ENCODE measurements at regions not wholly inside any gene's neighbourhood (a gene's known extent, or its start where the extent isn't known, plus 50 kb on each side); places are given as distances from the start of the nearest gene placed in this dataset.
A peak's percentile ranks its signal among the peaks of the same experiment; 100 is the strongest.

DNA sequence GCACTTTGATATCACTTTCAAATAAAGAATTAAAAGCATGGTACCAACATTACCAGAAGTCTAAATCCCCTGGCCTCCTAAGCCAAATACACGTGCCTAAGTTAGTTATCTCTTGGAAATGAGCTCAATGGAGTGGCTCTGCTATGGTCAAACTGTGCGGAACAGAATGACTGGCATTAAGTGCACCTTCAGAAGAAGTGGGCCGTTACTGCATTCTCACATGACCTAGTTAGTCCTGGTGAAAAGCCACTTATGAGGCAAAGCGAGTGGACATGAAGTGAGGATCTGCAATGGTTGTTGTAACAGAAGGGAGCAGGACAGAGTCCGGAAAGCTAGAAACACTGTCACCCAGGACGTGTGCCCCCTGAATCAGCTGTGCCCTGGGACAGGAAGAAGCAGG, 633.1 kb downstream of the IRX1 start:
- no peak for DNase-seq (ENCODE audit: low spot score)

DNA sequence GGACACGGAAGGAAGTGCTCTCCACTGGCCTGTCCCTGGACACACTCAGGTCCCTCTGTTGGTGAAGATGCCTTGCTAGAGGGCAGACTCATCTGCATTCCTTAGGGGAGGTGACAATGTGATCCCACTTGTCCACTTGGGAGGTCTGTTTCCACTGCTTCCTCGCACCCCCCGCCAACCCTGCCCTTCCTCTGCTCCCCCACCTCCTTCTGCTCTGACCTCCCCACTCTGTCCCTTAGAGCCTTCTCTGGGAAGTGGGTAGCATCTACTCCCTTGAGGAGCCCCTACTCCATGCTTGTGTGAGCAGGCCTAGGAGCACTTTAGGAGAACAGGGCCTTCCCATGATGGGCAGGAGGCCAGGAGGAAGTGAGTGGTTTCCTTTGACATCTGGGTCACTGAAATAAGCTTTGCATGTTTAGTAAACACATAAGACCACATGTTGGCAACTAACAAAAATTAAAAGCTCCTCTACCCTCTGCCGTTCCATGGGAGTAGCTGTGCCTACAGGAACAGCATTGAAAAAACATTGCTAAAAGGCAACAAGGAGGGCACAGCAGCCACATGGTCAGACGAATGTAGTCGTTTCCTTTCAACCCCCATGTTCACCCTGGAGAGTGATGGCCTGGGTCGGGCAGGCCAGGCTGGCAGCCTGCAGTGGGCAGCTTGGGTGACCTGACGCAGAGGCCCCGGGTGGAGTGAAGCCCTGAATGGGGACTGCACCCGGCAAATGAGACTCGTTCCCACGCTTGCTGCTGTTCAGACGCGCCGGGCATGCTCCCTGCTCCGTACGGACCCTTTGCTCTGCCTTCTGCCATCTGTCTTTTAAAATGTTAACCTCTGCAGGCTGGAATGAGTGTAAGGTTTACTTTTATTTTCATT, 634.0 kb downstream of the IRX1 start:
- DNase-seq (ENCODE audit: low spot score) = no peak

- DNase-seq (ENCODE audit: low spot score) = no peak
Observed at GRCh38 chr5:4230471-4230785, 634.8 kb downstream of the IRX1 start.

GRCh38 chr5:4230786-4231641, 635.4 kb downstream of the IRX1 start:
- no peak for DNase-seq (ENCODE audit: low spot score)

GRCh38 chr5:4232084-4232483, 636.5 kb downstream of the IRX1 start:
- DNase-seq (ENCODE audit: low spot score) = no peak

- no peak for DNase-seq (ENCODE audit: low spot score)
Observed at GRCh38 chr5:4233671-4234070, 638.0 kb downstream of the IRX1 start.

- no peak for DNase-seq (ENCODE audit: low spot score)
Observed at GRCh38 chr5:4243479-4244264, 648.0 kb downstream of the IRX1 start.

GRCh38 chr5:4244306-4244705, 648.7 kb downstream of the IRX1 start:
- no peak for DNase-seq (ENCODE audit: low spot score)

DNA sequence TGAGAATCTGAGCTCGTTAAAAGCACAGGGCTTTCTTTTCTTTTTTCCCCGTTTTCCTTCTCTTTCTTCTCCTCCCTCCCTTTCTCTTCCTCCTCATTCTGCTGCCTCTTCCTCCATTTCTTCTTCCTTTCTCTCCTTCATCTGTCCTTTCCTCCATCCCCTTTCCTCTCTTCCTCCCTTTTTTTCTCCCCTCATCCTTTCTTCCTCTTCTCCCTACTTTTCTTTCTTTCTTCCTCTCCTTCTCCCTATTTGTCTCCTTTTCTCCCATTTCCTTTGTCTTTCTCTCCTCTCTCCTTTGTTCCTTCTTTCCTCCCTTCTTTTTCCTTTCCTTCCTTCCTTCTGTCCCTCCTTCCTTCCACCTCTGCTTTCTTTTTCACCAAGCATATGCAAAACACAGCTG, 649.4 kb downstream of the IRX1 start:
- no peak for DNase-seq (ENCODE audit: low spot score)

DNA sequence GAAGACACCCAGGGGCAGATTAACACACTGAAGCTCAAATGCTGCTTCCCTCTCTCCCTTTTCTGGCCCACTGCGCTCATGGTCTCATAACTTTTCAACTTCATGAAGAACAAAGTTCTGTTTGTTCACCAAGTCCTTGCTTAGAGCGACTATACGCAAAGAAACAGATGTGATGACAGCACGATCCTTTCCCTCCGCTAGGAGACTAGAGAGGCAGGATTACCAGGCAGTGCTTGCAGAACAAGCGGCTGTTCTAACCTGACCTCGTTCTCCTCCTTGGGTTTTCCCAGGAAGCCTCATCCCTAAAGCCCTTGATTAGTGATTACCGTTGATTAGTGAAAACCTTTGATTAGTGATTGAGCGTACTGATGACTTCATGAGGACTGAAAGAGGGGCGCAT, 649.9 kb downstream of the IRX1 start:
- no peak for DNase-seq (ENCODE audit: low spot score)

- DNase-seq (ENCODE audit: low spot score) = no peak
Observed at GRCh38 chr5:4246447-4246846, 650.8 kb downstream of the IRX1 start.

DNA sequence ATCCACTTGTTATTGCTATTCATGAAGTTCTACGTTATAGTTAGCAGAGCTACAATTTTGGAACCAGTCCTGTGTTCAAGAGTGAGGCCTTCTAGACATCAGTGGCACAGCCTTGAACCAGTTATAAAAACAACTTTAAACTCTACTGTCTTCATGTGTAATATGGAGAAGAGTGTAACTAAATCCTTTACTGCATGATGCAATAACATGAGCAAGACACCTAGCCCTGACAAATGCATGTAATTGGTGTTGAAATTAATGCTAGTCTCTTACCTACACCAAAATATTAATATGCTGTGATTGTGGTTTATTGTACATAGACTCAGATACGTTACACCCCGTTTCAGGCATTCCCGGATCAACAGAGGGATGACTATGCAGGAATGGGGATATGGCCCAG, 654.6 kb downstream of the IRX1 start:
- DNase-seq (ENCODE audit: low spot score) = no peak

DNA sequence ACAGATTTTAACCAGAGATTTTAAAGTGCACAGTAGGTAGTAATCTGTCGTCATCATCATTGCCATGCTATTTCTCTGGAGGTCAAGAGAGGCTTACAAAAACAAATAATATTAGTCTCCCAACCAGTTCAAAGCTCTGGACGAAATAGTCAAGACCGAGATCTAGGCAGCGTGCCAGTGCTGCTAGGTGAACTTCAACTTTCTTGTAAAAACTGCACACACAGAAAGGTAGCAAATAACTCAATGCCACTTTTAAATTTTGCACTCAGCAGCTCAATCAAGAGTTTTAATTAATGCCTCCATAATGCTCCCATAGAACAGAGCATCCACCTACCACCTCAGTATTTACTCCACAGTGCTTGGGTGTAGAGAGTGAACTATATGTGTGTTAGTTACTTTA, 656.8 kb downstream of the IRX1 start:
- DNase-seq (ENCODE audit: low spot score) = no peak

DNA sequence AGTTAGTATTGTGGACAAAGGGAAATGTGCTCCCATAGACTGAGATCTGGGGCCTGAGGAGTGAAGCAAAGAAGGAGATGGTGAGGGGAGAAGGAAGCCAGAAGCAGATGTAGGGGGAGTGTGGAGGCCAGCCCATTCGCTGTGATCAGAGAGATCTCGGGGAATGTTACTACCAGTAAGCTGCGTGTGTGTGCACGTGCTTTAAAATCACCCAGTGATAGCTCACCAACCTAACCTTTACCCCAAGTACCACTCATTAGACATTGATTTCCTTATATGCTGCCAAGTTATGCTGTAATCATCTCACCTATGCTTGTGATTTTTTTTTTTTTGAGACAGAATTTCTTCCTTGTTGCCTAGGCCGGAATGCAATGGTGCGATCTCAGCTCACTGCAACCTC, 659.1 kb downstream of the IRX1 start:
- no peak for DNase-seq (ENCODE audit: low spot score)

DNA sequence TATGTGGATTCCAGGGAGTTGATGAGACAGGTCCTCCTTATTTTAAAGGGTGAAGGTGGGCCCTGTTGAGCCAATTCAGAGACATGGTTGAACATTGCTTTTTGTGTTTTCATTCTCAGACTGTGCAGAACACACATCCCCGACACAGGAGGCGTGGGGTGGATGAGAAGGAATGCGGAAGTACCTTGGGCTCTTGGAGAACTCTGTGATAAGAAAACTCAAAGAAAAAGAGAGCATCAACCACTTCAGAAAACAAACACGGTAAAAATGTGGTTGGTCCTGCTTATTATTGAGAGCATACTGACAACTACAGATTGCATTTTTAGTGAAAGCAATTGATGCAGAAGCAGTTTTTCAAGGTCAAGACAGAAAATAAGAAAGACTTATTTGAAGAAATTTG, 659.8 kb downstream of the IRX1 start:
- DNase-seq (ENCODE audit: low spot score) = no peak

DNA sequence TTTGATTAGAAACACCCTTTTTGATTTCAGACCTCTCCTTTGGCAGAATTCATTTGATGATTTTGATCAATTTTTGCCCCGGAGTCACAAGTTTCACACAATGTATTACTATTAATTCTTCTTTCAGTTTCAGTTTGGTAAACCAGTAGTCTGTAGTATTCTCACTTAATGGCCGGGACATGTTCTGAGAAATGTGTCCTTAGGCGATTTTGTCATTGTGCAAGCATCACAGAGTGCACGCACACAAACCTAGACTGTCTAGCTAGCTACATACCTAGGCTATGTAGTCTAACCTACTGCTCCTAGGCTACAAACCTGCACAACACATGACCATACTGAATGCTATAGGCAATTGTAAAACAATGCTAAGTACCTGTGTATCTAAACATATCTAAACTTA, 662.5 kb downstream of the IRX1 start:
- DNase-seq (ENCODE audit: low spot score) = no peak

GRCh38 chr5:4271193-4271592, 675.6 kb downstream of the IRX1 start:
- DNase-seq (ENCODE audit: low spot score) = no peak

- no peak for DNase-seq (ENCODE audit: low spot score)
Observed at GRCh38 chr5:4275232-4275631, 679.6 kb downstream of the IRX1 start.

DNA sequence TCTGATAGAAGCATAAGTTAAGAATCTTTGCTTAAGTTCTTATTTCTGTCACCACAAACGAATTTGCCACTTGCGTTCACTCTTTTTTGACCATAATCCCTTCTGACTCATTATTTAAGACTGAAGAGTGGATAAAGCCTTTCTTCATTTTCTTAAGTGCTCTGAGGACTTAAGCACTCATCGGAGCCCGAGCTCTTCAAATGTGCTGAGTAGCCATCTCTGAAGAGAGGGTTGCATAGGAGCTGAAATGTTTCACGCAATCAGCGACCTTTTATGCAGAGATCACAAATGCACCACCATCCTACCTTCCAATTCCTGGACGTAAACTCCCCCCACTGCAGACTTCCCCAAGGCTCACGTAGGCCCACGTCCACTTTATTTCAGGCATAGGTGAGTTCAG, 699.2 kb downstream of the IRX1 start:
- no peak for DNase-seq (ENCODE audit: low spot score)

DNA sequence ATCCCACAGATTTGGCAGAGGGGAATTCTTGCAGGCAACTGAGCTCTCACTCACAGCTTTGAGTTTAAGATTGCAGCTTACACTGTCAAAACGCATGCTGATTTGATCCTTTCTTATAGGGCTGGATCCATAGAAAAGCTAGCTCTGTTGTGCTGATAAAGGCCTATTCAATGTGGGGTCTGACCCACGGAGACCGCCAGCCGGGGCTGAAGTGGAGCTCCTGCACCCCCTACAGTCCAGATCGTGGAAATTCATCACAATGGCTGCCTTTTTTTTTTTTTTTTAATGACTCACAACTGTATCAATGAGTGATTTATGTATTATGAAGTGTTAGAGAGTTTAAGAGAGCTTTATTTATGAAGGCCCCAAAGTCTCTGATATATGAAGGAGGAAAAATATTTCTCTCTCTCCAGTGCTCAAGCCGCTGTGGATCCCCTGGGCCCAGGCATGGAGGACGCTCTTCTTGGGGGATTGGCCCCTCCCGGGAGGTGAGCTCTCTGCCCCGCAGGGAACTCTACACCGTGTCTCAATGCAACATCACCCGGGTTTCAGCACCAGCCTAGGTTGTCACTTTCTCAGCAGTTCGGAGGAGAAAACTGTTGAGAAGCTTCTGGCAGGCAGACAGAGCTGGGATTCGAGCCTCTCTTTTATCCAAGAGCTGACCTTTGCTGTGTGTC, 700.2 kb downstream of the IRX1 start:
- DNase-seq (ENCODE audit: low spot score) = peak; percentile 79

- DNase-seq (ENCODE audit: low spot score) = no peak
Observed at GRCh38 chr5:4306057-4306456, 710.4 kb downstream of the IRX1 start.

DNA sequence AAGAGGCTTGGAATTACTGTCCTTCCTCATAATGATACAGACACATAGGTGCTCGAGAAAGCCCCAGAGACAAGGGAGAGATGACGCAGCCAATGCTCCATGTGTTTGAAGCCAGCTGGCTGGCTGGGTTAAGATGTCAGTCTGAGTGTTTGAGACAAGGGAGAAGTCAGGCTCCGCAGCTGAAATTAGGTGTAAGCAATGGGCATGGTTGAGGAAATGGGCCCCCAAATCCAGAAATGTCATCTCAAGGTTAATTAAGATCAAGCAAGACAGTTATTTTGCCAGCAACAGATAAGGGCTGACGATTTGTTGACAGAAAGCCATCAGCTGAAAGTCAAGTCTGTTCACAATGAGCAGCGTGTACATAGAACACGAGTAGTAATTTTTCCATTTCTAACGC, 713.4 kb downstream of the IRX1 start:
- DNase-seq (ENCODE audit: low spot score) = no peak
